Tibial artery (tissue), 4 donors: ENCODE measurements at regions not wholly inside any gene's neighbourhood (a gene's known extent, or its start where the extent isn't known, plus 50 kb on each side); places are given as distances from the start of the nearest gene placed in this dataset.

Experiments used
- DNase-seq, 2 donors: peaks; one replicate each; pipeline ENCODE4 v3.0.0-alpha.2; 2019
- H3K27ac ChIP-seq, 2 donors: fragments of 200-600 bp; sonication (generic) in 1 of 2; 1 replicate in 1 of 2; 2 replicates in 1 of 2; pipeline ENCODE4 v1.5.1; 2018 to 2019; ENCODE audit warnings: mild to moderate bottlenecking in 1 of 2
- H3K27me3 ChIP-seq, 2 donors: fragments of 200-600 bp; sonication (generic) in 1 of 2; one replicate each; pipeline versions ENCODE4 v1.5.1 to v1.6.0; 2016 to 2019
- H3K36me3 ChIP-seq, 3 donors: fragments of 200-600 bp; sonication (generic) in 2 of 3; one replicate each; pipeline ENCODE4 v1.5.1; 2016 to 2019; ENCODE audit warnings: mild to moderate bottlenecking in 2 of 3
- H3K4me1 ChIP-seq, 4 donors: fragments of 200-600 bp; sonication (generic) in 2 of 4; 1 replicate in 3 of 4; 2 replicates in 1 of 4; pipeline ENCODE4 v1.5.1; 2016 to 2019
- H3K4me3 ChIP-seq, 2 donors: fragments of 200-600 bp; sonication (generic) in 1 of 2; 1 replicate in 1 of 2; 2 replicates in 1 of 2; pipeline ENCODE4 v1.5.1; 2018 to 2019; ENCODE audit warnings: mild to moderate bottlenecking in 2 of 2
- H3K9me3 ChIP-seq, 3 donors: fragments of 200-600 bp; sonication (generic) in 1 of 3; one replicate each; pipeline ENCODE4 v1.5.1; 2016 to 2019
- intact Hi-C: fragments of 100-400 bp; cut with DNase I; formaldehyde crosslinking; loops from one replicate; pipeline ENCODE4 v1.15.0; 2023; ENCODE audit warnings: low total_unique reads
- TF ChIP-seq, protein P1 (sequence below), 2 experiments: fragments of 200-600 bp in 1 of 2; fragments of 450-650 bp in 1 of 2; IDR thresholded peaks; one replicate each; pipeline ENCODE4 v1.5.1; 2017 to 2019; ENCODE audit warnings: antibody characterized with exemption in 2 of 2, mild to moderate bottlenecking in 1 of 2, moderate library complexity in 1 of 2

DNA sequence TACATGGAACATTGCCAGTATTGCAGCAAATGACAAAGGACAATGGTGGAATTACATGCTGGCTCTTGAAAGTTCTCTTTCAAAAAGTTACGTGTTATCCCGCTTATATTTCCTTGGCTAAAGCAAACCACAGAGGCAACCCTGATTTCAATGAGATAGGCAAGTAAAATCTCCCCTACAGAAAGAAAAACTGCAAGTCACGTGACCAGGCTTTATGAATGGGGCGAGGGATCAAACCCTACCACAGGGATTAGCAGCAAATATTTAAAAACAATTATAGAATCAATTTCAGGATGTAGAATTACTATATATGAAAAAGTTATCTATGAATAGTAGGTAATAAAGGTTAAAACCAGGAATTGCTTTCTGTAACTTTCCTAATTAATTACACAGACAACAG lies 603.4 kb upstream of the GBE1 start:
- intact Hi-C loops: no loop called here
- Histone ChIP-seq H3K27me3 (no peaks in the 10 kb centered on the region), H3K27ac (no peak overlapping the region)

DNA sequence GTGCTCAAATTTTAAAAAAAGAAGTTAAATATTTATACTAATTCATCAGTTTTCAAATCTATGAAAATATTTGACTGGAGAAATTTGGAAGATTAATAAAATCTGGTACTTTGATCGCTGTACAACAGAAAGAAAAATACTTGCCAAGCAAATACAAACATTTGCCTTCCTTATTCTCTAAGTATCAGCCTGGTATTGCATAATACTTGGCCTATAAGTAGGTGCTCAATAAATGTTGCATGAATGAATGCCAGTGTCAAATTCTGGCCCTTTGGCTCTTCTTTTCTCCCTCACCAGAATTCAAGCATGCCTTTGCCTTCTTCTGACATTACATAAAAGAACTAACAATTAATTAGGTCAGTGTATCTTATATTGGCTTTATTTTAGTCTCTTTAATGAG lies 601.7 kb upstream of the GBE1 start:
- TF ChIP-seq, protein P1, sequence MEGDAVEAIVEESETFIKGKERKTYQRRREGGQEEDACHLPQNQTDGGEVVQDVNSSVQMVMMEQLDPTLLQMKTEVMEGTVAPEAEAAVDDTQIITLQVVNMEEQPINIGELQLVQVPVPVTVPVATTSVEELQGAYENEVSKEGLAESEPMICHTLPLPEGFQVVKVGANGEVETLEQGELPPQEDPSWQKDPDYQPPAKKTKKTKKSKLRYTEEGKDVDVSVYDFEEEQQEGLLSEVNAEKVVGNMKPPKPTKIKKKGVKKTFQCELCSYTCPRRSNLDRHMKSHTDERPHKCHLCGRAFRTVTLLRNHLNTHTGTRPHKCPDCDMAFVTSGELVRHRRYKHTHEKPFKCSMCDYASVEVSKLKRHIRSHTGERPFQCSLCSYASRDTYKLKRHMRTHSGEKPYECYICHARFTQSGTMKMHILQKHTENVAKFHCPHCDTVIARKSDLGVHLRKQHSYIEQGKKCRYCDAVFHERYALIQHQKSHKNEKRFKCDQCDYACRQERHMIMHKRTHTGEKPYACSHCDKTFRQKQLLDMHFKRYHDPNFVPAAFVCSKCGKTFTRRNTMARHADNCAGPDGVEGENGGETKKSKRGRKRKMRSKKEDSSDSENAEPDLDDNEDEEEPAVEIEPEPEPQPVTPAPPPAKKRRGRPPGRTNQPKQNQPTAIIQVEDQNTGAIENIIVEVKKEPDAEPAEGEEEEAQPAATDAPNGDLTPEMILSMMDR (IDR thresholded peaks at IDR 0.05): no peak

More for the DNA sequence above, 603.4 kb upstream of the GBE1 start:
- DNase-seq: no peak
- TF ChIP-seq, protein P1 (IDR thresholded peaks at IDR 0.05): no peak
- Histone ChIP-seq H3K4me1 (no peaks in the 10 kb centered on the region), H3K36me3 (no peaks in the 10 kb centered on the region), H3K4me3 (no peak overlapping the region), H3K9me3 (no peaks in the 10 kb centered on the region)

DNA sequence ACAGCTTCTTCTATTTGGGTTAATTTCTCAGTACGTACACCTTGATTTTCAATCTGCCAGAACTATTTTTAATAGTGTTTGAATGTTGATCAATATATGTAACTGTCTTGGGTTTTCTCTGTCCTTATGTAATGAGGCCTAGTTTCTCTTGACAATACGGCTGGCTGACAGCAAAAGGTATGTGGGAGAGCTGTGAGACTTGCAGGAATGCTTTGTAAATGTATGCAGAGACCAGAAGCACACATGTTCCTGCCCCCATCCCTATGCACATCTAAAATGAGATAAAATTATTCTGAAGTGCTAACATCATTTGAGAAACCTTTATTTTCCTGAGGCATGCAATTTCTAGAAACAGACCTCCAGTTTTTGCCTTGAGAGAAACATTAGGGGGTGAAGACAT lies 593.8 kb upstream of the GBE1 start:
- Histone ChIP-seq H3K27ac (no peak overlapping the region), H3K36me3 (no peaks in the 10 kb centered on the region), H3K4me3 (no peak overlapping the region), H3K4me1 (no peaks in the 10 kb centered on the region), H3K27me3 (no peaks in the 10 kb centered on the region), H3K9me3 (no peaks in the 10 kb centered on the region)
- TF ChIP-seq, protein P1 (IDR thresholded peaks at IDR 0.05): no peak
- DNase-seq: no peak
- intact Hi-C loops: no loop called here

More for the DNA sequence above, 601.7 kb upstream of the GBE1 start:
- no peaks in the 10 kb centered on the region for H3K27me3 ChIP-seq
- intact Hi-C loops: no loop called here
- H3K4me1 ChIP-seq: no peaks in the 10 kb centered on the region
- H3K4me3 ChIP-seq: no peak overlapping the region
- no peaks in the 10 kb centered on the region for H3K9me3 ChIP-seq
- no peaks in the 10 kb centered on the region for H3K36me3 ChIP-seq
- no peak for DNase-seq
- H3K27ac ChIP-seq: no peak overlapping the region

DNA sequence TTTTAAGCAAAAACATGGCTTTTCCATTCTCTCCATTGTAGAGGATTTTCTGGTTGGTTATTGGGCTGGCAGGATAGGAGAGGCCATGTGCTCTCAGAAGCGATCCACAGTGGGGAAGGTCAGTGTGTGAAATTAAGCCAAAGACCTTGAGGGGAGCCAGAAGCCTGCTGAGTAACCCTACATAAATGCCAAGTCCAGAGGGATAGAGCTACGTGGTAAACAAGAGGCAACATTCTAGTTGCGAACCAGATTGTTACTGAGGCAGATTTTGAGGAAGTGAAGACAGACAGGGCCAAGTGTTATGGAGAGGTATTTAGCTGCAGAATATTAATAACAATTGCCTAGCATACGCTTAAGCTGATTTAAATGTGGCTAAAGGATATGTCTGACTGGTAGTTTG lies 592.8 kb upstream of the GBE1 start:
- TF ChIP-seq, protein P1 (IDR thresholded peaks at IDR 0.05): no peak
- Histone ChIP-seq H3K4me1 (no peaks in the 10 kb centered on the region), H3K4me3 (no peak overlapping the region), H3K27me3 (no peaks in the 10 kb centered on the region), H3K27ac (no peak overlapping the region), H3K36me3 (no peaks in the 10 kb centered on the region), H3K9me3 (no peaks in the 10 kb centered on the region)
- intact Hi-C loops: no loop called here
- no peak for DNase-seq

DNA sequence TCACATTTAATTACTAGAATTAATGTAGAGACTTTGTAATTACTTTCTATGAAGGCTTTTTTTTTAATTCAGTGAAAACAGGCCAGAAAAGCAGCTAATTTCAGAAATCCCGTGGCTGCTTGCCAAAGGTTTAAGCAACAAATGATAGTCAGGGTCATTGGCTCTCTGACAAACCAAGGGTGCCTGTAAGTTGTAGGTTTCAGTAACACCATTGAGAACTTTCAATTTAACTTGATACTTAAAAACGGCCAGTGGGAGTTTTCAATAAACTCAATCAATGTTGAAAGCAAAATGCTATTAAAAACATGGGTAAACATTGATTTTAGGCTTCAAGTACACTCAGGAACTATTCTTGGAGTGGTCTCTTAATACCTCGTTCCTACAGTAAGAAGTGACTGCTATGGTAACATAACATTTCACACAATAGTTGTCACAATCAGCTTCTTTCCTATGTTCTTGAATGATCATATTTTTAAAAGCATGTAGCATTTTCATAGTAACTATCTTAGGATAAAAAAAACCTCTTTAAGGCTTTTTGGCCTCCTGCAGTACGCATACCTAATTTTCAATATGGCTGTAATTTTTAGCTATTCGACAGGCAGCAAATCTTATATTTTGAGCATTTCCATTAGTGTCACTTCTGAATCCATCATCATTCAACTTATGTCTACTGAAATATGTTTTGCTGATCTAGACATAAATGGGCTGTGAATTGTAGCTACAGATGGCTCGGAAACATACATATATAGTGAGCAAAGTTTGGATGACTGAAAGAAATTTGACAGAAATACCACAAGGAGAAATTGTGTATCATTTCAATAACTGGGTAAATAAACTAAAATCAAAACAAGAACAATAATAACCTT lies 592.1 kb upstream of the GBE1 start:
- intact Hi-C loops: no loop called here
- H3K36me3 ChIP-seq: no peaks in the 10 kb centered on the region
- no peak for DNase-seq

More for the DNA sequence above, 592.1 kb upstream of the GBE1 start:
- TF ChIP-seq, protein P1 (IDR thresholded peaks at IDR 0.05): no peak
- Histone ChIP-seq H3K27ac (no peak overlapping the region), H3K9me3 (no peaks in the 10 kb centered on the region), H3K27me3 (no peaks in the 10 kb centered on the region), H3K4me1 (no peaks in the 10 kb centered on the region), H3K4me3 (no peak overlapping the region)
